OCI-LY3 (cell line): ENCODE measurements at regions not wholly inside any gene's neighbourhood (a gene's known extent, or its start where the extent isn't known, plus 50 kb on each side); places are given as distances from the start of the nearest gene placed in this dataset.

Source experiments
- EZH2phosphoT487 ChIP-seq: fragments of 200-600 bp; shearing (Covaris generic); IDR thresholded peaks from 2 replicates; pipeline ENCODE4 v1.6.1; 2018; ENCODE audit warnings: antibody characterized with exemption, mixed run types, low read depth
- TF ChIP-seq, protein P1 (sequence below): fragments of 200-600, 300-600 bp; sonication (generic); IDR thresholded peaks from 2 replicates; pipeline ENCODE4 v1.5.1; 2014; ENCODE audit warnings: antibody characterized with exemption, low read length, low read depth

DNA sequence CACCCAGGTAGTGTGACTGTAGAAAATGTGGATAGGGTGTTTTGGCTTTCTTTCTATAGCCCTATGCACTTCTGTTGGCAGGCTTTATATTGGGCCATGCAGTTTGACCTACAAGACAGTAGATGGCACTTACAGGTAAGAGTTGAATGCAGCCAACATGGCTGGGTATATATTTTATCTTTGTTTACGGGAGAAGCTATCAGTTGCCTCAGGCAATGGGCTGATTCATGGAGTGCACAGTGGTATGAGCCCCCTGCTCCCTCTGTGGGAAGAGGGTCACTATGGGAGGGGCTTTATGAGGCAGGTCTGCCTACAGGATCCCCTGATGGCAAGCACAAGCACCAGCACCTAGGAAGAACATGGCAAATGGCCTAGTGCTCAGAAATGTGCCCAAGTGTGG, 301.2 kb upstream of the CDIN1 start:
- no peak for TF ChIP-seq EZH2phosphoT487
- TF ChIP-seq, protein P1, sequence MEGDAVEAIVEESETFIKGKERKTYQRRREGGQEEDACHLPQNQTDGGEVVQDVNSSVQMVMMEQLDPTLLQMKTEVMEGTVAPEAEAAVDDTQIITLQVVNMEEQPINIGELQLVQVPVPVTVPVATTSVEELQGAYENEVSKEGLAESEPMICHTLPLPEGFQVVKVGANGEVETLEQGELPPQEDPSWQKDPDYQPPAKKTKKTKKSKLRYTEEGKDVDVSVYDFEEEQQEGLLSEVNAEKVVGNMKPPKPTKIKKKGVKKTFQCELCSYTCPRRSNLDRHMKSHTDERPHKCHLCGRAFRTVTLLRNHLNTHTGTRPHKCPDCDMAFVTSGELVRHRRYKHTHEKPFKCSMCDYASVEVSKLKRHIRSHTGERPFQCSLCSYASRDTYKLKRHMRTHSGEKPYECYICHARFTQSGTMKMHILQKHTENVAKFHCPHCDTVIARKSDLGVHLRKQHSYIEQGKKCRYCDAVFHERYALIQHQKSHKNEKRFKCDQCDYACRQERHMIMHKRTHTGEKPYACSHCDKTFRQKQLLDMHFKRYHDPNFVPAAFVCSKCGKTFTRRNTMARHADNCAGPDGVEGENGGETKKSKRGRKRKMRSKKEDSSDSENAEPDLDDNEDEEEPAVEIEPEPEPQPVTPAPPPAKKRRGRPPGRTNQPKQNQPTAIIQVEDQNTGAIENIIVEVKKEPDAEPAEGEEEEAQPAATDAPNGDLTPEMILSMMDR = peak; percentile 13; the same call in 1 of the 2 replicates
